GM12874 (cell line): ENCODE measurements at regions not wholly inside any gene's neighbourhood (a gene's known extent, or its start where the extent isn't known, plus 50 kb on each side); places are given as distances from the start of the nearest gene placed in this dataset.

Experiments used
- TF ChIP-seq, protein P1 (sequence below): IDR thresholded peaks from 2 replicates; pipeline ENCODE4 v1.5.1; 2011; ENCODE audit warnings: low read depth, mild to moderate bottlenecking, control low read depth, low read length, moderate library complexity; ENCODE audit not compliant: insufficient read depth

DNA sequence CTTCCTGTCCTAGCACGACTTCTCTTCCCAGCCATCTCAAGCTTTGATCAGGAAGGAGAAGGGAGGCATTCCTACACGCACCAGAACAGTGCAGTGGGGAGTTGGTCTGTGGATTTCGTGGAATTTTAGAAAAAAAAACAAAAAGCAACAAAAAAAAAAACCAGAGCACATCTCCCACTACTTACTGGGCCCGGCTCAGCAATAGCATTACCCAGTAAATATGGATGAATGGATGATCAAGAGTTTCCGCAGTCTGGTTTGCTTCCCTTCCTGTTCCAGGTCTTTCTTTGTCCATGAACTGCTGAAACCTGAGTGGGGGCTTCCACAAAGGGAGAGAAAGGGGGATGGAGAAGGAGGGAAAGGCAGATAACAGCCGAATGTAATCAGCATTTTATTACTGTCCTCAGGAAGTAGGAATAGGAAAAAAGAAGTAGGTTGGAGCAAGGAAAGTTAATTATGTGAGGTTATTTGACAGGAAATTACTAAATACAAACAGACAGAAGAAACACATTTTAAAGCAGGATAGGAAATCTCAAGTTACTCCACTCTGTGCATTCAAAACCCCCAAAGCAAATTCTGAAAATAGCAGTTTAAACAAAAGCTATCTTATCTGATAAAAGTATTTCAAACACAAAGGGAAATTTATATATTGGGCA, 349.0 kb downstream of the PRL start:
- TF ChIP-seq, protein P1, sequence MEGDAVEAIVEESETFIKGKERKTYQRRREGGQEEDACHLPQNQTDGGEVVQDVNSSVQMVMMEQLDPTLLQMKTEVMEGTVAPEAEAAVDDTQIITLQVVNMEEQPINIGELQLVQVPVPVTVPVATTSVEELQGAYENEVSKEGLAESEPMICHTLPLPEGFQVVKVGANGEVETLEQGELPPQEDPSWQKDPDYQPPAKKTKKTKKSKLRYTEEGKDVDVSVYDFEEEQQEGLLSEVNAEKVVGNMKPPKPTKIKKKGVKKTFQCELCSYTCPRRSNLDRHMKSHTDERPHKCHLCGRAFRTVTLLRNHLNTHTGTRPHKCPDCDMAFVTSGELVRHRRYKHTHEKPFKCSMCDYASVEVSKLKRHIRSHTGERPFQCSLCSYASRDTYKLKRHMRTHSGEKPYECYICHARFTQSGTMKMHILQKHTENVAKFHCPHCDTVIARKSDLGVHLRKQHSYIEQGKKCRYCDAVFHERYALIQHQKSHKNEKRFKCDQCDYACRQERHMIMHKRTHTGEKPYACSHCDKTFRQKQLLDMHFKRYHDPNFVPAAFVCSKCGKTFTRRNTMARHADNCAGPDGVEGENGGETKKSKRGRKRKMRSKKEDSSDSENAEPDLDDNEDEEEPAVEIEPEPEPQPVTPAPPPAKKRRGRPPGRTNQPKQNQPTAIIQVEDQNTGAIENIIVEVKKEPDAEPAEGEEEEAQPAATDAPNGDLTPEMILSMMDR: no peak

DNA sequence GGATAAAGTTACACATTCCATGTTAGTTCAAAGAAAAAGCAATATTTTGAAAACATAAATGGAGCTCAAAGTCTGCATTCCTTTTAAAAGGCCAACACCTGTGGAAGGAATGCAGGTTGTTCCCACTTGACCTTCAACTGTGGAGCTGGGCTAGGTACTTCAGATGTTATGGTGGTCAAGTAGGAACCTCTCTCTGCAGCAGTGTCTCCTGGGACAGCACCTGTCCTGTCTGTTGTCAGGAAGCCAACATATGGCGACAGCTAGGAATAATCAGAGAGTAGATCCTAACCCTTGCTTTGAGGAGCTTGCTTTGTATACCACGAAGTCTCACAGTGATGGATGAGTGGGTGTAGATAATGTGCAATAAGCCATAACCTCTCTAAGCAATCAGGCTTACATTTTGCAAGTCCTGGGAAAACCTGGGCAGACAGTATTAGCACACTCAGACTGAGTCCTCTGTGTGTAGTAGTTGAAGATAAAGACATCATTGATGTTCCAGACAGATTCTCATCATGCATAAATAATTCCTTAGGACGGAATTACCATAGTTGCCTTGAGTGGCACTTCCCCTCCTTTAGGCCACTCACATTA, 347.5 kb downstream of the PRL start:
- TF ChIP-seq, protein P1: no peak

DNA sequence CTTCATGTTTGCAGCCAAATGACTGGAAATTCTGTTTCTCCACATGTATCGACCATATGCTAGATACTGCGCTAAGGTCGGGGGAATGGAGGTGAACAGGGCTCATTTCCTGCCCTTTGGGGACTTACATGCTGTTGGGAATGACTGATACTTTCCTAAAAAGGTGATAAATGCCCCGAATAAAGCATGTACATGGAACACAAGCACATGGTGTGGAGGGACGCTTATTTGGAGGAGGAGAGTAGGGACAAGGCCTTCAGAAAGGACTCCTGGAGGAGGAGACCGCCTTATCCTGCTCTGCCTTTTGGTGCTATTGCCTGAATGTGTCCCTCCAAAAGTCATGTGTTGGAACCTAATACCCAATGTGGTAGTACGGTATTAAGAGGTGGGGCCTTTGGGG, 344.5 kb downstream of the PRL start:
- TF ChIP-seq, protein P1: no peak

DNA sequence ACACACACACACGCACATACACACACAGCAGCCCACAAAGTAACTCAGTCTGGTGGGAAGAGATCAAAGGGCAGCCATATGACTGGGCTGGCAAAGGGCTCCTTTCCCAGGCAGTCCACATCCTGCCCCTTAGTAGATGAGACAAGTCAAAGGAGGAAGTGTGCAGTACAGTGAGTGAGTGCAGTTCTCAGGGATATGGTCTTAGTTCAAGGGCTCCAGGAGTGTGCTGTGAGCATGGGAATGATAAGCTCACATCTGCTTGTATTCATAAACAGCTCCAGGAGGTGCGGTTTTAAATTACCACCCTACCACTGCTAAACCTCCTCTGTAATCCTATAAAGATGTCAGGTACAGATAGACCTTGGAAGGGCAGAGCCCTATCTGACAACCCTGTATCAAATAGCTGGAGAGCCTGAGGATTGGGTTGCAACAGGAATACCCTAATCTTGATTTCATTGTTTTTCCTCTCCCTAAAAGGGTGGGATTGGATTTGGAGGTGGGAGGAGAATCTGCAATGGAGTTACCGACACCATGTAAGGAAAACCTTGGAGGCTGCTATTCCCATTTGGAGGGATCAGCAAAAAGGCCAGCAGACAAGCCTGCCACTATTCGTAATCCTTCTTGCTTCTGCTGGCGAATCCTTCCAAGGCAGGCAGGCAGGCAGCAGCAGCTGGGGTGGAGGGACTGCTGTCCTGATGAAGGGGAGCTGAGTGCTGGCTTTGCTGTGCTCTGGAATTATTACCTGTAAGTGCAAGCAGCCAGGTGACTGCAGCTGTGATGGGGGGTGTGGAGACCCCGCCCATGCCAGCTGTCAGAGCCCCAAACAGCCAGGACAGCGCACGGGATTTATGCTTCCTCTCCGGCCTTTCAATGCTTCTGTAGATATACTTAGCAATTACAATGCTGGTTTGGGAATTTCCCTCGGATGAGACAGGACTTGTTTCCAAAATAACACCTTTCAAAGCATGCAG, 342.7 kb downstream of the PRL start:
- TF ChIP-seq, protein P1: no peak

DNA sequence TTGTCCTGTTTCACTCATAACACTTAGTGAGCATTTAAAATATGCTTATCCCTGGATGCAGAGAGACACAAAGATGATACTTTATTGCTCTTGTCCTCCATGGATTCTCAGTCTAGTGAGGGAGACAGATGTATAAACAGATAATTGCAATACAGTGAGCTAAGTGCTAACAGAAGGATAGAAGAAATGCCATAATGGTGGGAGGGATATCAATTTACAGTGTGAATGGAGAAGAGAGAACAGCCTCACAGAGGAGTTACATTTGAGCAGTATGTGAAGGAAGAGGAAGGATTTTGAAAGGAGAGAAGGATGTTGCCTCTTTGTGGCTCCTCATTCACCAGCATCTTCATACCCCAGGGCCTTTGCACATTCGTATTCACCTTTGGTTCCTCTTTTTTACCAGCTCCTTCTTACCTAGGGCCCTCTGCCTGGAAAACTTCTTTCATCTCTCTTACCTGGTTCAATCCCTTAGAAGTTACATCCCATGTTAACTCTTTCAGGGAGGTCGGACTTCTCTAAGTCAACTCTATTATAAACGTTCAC, 341.7 kb downstream of the PRL start:
- TF ChIP-seq, protein P1: no peak

DNA sequence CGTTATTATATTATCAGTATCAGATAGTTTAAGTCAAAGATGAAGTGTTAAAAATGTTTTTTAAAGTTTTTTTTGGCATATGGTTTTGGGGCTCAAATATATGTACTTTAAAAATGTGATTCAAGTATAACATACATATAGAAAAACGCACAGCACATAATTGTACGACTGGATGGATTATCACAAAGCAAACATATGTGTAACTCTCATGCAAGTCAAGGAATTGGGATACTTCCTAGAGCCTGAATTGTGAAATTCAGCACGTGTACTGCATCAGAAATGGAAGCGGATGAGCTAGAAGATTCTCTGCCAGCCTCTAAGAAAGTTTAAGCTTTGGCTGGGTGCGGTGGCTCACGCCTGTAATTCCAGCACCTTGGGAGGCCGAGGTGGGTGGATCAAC, 340.9 kb downstream of the PRL start:
- TF ChIP-seq, protein P1: no peak

DNA sequence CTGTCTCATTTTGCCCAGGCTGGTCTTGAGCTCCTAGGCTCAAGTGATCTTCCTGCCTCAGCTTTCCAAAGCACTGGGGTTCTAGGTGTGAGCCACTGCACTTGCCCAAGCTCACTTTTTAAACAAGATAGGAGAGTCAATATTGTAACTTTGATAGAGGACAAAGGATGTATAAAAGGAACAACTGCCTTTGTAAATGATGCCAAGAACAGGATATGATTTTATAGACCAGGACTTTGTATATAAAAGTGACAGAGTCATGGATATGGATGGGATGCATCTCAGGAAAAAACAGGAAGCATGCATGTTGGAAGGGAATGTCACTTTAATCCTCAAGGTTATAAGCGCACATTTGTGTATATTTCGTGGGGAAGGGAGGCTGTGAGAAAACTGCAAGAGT, 338.4 kb downstream of the PRL start:
- TF ChIP-seq, protein P1: no peak
